ENCODE measurements at regions not wholly inside any gene's neighbourhood (a gene's known extent, or its start where the extent isn't known, plus 50 kb on each side); places are given as distances from the start of the nearest gene placed in this dataset.

GRCh38 chr19:28185646-28186045, 1027.3 kb downstream of the UQCRFS1 start (continued):
- TF ChIP-seq TCF7 (IDR thresholded peaks at IDR 0.05; ENCODE audit: borderline replicate concordance): no peak
- no peak for TF ChIP-seq REST (IDR thresholded peaks at IDR 0.05; ENCODE audit: low read depth, low read length)
- TF ChIP-seq ZBTB33 (IDR thresholded peaks at IDR 0.05): no peak

- ChIA-PET SMC1A (ENCODE audit: uncharacterized antibody, unreplicated experiment) (no interaction called here), POLR2A (interaction anchor here (0.6 kb wide), 1 partner anchor 117 kb away, joined by 4 read pairs; no protein-coding TSS in a partner anchor), RAD21 (ENCODE audit: unreplicated experiment) (no interaction called here), CTCF (interaction anchor here (1.3 kb wide), 1 partner anchor 218 kb away, joined by 5 read pairs; no protein-coding TSS in a partner anchor)
- H3K9me3 ChIP-seq (replicated peaks; ENCODE audit: control insufficient read depth, insufficient read depth, low read length): no peaks in the 10 kb centered on the region; the same call in 2 of the 3 replicates
- FAIRE-seq (no peak), DNase-seq (ENCODE audit: low read depth, low spot score) (no peak), ATAC-seq (no peak)
- H3K27ac ChIP-seq (ENCODE audit: control insufficient read depth, insufficient read depth): no peak overlapping the region
- H3K36me3 ChIP-seq (ENCODE audit: control insufficient read depth in 2 of 2, insufficient read depth in 2 of 2, low read length in 1 of 2): no peaks in the 10 kb centered on the region
- H3K4me3 ChIP-seq: no peak overlapping the region
- intact Hi-C loops (cut with micrococcal nuclease; ENCODE audit: unreplicated experiment): no loop called here
- H2AFZ ChIP-seq (ENCODE audit: control insufficient read depth, low read depth, low read length): no peak overlapping the region
- TF ChIP-seq EGR1 (IDR thresholded peaks at IDR 0.05; ENCODE audit: borderline replicate concordance in 1 of 2, low read depth in 2 of 2, low read length in 2 of 2): no peak
- no peaks in the 10 kb centered on the region for H4K20me1 ChIP-seq (ENCODE audit: control insufficient read depth, insufficient read depth)
- in situ Hi-C loops (cut with MboI): no loop called here
- H3K9ac ChIP-seq (ENCODE audit: control insufficient read depth, insufficient read depth, low read length): no peak overlapping the region
- no TSS peak for BruUV-seq (replicated peaks)
- H3K27me3 ChIP-seq (replicated peaks in 1 of 2; ENCODE audit: control insufficient read depth in 2 of 2, insufficient read depth in 2 of 2, low read length in 1 of 2): no peaks in the 10 kb centered on the region
- no peak overlapping the region for H3K4me2 ChIP-seq (ENCODE audit: control insufficient read depth, insufficient read depth)
- H3K79me2 ChIP-seq (ENCODE audit: control insufficient read depth, insufficient read depth, low read length): no peaks in the 10 kb centered on the region
- no peaks in the 10 kb centered on the region for H3K4me1 ChIP-seq (ENCODE audit: control insufficient read depth, insufficient read depth, low read length)
Observed at GRCh38 chr19:28184997-28185396, 1028.0 kb downstream of the UQCRFS1 start.
